ENCODE measurements at regions not wholly inside any gene's neighbourhood (a gene's known extent, or its start where the extent isn't known, plus 50 kb on each side); places are given as distances from the start of the nearest gene placed in this dataset.

DNA sequence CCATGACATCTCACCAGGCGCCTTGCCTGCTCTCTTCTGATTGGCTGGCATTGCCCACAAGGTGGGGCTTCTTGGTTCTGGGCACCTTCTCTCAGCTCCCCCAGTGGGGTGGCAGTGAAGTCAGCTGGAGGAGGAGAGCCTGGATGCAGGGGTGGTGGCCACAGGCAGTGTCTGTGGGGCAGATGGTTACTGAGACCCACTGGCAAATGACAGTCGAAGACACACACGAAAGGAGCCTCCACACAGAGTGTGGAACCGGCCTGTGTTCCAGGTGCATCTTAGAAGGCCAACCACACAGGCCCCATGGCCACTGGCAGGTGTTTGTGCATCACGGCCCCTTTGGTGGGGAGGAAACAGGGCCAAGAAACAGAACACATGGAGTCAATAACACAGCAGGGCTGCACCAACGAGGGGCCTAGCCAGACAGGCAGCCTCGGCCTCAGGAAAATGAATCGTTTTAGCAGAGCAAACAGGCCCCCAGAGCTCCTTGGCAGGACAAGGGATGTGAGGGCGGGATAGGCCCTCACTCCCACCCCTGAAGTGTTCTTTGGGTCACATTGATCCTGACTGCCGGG lies 683.4 kb downstream of the TBC1D22A start:
- no peaks in the 10 kb centered on the region for H3K27me3 Mint-ChIP-seq (ENCODE audit: low read depth)
- peaks cover 3 to 11% of the 10 kb centered on the region in 2 donors for H3K9me3 Mint-ChIP-seq
- H3K27ac Mint-ChIP-seq = no peak overlapping the region
- peaks cover 0 to 2% of the 10 kb centered on the region in 2 donors for H3K36me3 Mint-ChIP-seq (ENCODE audit: insufficient read depth in 2 of 2)
- no peak for DNase-seq
- no peaks in the 10 kb centered on the region for H3K4me1 Mint-ChIP-seq (ENCODE audit: low read depth)
- ATAC-seq (replicated peaks in 1 of 2) = no peak
- no peak overlapping the region for H3K4me3 Mint-ChIP-seq

- H3K4me3 Mint-ChIP-seq = no peak overlapping the region
- H3K9me3 Mint-ChIP-seq = peaks cover 3 to 14% of the 10 kb centered on the region in 2 donors
- DNase-seq (no peak), ATAC-seq (replicated peaks in 1 of 2) (no peak)
- no peaks in the 10 kb centered on the region for H3K27me3 Mint-ChIP-seq (ENCODE audit: low read depth)
- no peaks in the 10 kb centered on the region for H3K4me1 Mint-ChIP-seq (ENCODE audit: low read depth)
- H3K36me3 Mint-ChIP-seq (ENCODE audit: insufficient read depth in 2 of 2) = peaks cover 0 to 2% of the 10 kb centered on the region in 2 donors
- H3K27ac Mint-ChIP-seq = no peak overlapping the region
Measured at GRCh38 chr22:47445212-47445611, 682.8 kb downstream of the TBC1D22A start.

GRCh38 chr22:47444746-47445065 lies 682.3 kb downstream of the TBC1D22A start:
- DNase-seq = no peak
- no peaks in the 10 kb centered on the region for H3K4me1 Mint-ChIP-seq (ENCODE audit: low read depth)
- H3K27ac Mint-ChIP-seq = no peak overlapping the region
- H3K9me3 Mint-ChIP-seq = peaks cover 3 to 14% of the 10 kb centered on the region in 2 donors
- peaks cover 0 to 2% of the 10 kb centered on the region in 2 donors for H3K36me3 Mint-ChIP-seq (ENCODE audit: insufficient read depth in 2 of 2)
- no peak for ATAC-seq (replicated peaks in 1 of 2)
- H3K4me3 Mint-ChIP-seq = no peak overlapping the region
- H3K27me3 Mint-ChIP-seq (ENCODE audit: low read depth) = no peaks in the 10 kb centered on the region

DNA sequence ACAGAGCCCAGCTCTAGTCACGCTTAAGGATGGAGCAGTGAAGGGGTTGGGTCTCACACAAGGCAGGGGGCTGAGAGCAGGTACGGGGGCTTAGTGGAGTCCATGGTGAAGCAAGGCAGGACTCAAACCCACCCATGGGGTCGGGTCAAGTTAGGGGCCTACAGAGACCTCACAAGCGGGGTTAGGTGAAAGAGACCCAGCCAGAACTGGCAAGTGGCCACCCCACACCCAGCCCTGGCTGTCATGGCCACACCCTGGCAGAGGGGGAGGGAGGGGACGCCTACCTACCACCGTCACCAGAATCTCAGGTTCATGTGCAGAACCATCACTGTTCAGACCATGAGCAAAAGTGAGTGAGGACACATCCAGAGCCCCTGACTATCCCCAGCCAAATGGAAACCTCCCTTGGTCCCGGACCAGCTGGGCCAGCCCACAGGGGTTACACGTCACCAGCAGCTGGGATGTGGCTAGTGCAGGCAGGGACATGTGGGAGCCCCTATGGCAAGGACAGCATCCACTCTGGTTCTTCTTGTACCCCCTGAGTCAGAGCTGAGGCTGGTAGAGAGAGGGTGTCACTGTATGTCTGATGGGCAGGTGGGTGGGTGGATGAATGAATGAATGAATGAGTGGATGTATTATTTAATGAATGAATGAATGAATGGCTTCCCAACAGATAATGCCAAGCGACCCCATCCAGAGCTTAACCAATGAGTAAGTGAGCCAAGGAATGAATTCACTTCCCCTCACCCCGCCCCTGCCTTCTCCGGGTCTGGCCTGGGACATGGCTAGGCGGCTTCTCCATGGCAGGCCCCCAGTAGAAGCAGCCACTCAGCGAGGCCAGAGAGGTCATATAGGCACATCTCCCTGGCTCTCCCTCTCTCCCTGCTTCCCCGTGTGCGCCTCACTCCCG lies 681.6 kb downstream of the TBC1D22A start:
- no peak overlapping the region for H3K4me3 Mint-ChIP-seq
- peaks cover 3 to 16% of the 10 kb centered on the region in 2 donors for H3K9me3 Mint-ChIP-seq
- no peak for DNase-seq
- no peak overlapping the region for H3K27ac Mint-ChIP-seq
- no peak for ATAC-seq (replicated peaks in 1 of 2)
- no peaks in the 10 kb centered on the region for H3K27me3 Mint-ChIP-seq (ENCODE audit: low read depth)
- no peaks in the 10 kb centered on the region for H3K4me1 Mint-ChIP-seq (ENCODE audit: low read depth)
- peaks cover 0 to 2% of the 10 kb centered on the region in 2 donors for H3K36me3 Mint-ChIP-seq (ENCODE audit: insufficient read depth in 2 of 2)

GRCh38 chr22:47442821-47443220 lies 680.4 kb downstream of the TBC1D22A start:
- Mint-ChIP-seq H3K27me3 (ENCODE audit: low read depth) (no peaks in the 10 kb centered on the region), H3K4me1 (ENCODE audit: low read depth) (no peaks in the 10 kb centered on the region), H3K36me3 (ENCODE audit: insufficient read depth in 2 of 2) (peaks cover 0 to 2% of the 10 kb centered on the region in 2 donors), H3K4me3 (no peak overlapping the region), H3K9me3 (peaks cover 5 to 16% of the 10 kb centered on the region in 2 donors), H3K27ac (no peak overlapping the region)
- ATAC-seq (replicated peaks in 1 of 2) = no peak
- no peak for DNase-seq

DNA sequence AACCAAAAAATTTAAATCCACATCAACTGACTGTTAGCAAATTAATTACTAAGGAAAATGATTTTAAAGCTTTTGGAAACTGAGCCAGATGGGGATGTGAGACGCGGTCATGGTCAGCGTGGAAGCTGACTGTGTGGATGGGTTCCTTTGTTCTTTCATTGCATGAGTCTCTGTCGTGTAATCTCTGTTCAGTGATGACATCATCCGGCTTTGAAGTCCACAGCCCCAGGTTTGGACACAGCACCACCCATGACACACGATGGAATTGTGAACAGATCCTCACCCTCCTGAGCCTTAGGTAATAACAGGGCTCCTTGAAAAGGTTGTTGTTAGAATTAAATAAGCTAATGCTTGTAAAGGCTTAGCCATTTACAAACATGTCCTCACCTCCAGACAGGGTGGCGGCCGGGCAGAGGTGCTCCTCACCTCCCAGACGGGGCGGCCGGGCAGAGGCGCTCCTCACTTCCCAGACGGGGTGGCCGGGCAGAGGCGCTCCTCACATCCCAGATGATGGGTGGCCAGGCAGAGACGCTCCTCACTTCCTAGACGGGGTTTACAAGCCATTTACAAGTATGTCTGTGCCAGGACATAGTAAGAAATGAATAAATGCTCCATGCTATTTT lies 677.3 kb downstream of the TBC1D22A start:
- ATAC-seq (replicated peaks in 1 of 2) = no peak
- no peak for DNase-seq
- no peaks in the 10 kb centered on the region for H3K4me1 Mint-ChIP-seq (ENCODE audit: low read depth)
- H3K27ac Mint-ChIP-seq = no peak overlapping the region
- H3K36me3 Mint-ChIP-seq (ENCODE audit: insufficient read depth in 2 of 2) = peaks cover 2 to 3% of the 10 kb centered on the region in 2 donors
- H3K9me3 Mint-ChIP-seq = peaks cover 8 to 13% of the 10 kb centered on the region in 2 donors
- no peak overlapping the region for H3K4me3 Mint-ChIP-seq
- no peaks in the 10 kb centered on the region for H3K27me3 Mint-ChIP-seq (ENCODE audit: low read depth)

DNA sequence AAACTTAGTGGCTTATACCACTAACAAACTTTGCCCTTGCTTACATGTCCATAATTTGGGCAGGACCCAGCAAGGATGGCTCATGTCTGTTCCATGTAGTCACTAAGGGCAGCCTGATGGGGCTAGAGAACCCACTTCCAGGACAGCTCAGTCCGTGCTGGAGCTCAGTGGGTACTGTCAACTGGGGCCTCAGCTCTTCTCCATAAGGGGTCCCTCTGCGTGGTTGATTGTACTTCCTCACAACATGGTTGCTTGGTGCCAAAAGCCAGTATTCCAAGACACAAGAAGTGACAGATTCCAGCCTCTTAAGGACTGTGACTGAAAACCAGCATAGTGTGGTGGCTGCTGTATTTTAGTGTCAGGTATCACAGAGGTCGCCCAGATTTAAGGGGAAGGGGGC lies 675.2 kb downstream of the TBC1D22A start:
- ATAC-seq (replicated peaks in 1 of 2) (no peak), DNase-seq (no peak)
- H3K9me3 Mint-ChIP-seq = peaks cover 7 to 11% of the 10 kb centered on the region in 2 donors
- peaks cover 0 to 3% of the 10 kb centered on the region in 2 donors for H3K36me3 Mint-ChIP-seq (ENCODE audit: insufficient read depth in 2 of 2)
- H3K4me3 Mint-ChIP-seq = no peak overlapping the region
- no peaks in the 10 kb centered on the region for H3K27me3 Mint-ChIP-seq (ENCODE audit: low read depth)
- no peak overlapping the region for H3K27ac Mint-ChIP-seq
- H3K4me1 Mint-ChIP-seq (ENCODE audit: low read depth) = no peaks in the 10 kb centered on the region

GRCh38 chr22:47437110-47437509 lies 674.7 kb downstream of the TBC1D22A start:
- DNase-seq (no peak), ATAC-seq (replicated peaks in 1 of 2) (no peak)
- Mint-ChIP-seq H3K27me3 (ENCODE audit: low read depth) (no peaks in the 10 kb centered on the region), H3K4me3 (no peak overlapping the region), H3K27ac (no peak overlapping the region), H3K4me1 (ENCODE audit: low read depth) (no peaks in the 10 kb centered on the region), H3K36me3 (ENCODE audit: insufficient read depth in 2 of 2) (peaks cover 0 to 3% of the 10 kb centered on the region in 2 donors), H3K9me3 (peaks cover 7 to 11% of the 10 kb centered on the region in 2 donors)

GRCh38 chr22:47435826-47436225 lies 673.4 kb downstream of the TBC1D22A start:
- Mint-ChIP-seq H3K4me1 (ENCODE audit: low read depth) (no peaks in the 10 kb centered on the region), H3K27me3 (ENCODE audit: low read depth) (no peaks in the 10 kb centered on the region), H3K4me3 (no peak overlapping the region), H3K9me3 (peaks cover 5 to 7% of the 10 kb centered on the region in 2 donors), H3K36me3 (ENCODE audit: insufficient read depth in 2 of 2) (peaks cover 0 to 3% of the 10 kb centered on the region in 2 donors), H3K27ac (no peak overlapping the region)
- ATAC-seq (replicated peaks in 1 of 2) (no peak), DNase-seq (no peak)

DNA sequence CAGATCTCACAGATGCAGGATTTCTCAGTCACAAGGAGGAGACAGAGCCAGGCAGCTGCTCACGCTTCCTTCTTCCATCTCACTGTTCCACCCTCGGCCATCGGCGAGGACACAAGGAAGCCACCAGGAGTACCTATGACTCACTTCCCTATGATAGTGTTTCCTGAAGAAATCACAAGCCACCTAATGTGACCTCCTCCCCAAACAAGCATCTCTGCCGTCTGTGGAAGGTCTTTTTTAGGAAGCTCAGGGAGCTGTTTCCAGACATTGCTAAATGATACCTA lies 672.7 kb downstream of the TBC1D22A start:
- Mint-ChIP-seq H3K9me3 (peaks cover 5% of the 10 kb centered on the region in 2 donors), H3K27ac (no peak overlapping the region), H3K27me3 (ENCODE audit: low read depth) (no peaks in the 10 kb centered on the region), H3K4me1 (ENCODE audit: low read depth) (no peaks in the 10 kb centered on the region), H3K36me3 (ENCODE audit: insufficient read depth in 2 of 2) (peaks cover 0 to 3% of the 10 kb centered on the region in 2 donors), H3K4me3 (no peak overlapping the region)
- DNase-seq = no peak
- no peak for ATAC-seq (replicated peaks in 1 of 2)

DNA sequence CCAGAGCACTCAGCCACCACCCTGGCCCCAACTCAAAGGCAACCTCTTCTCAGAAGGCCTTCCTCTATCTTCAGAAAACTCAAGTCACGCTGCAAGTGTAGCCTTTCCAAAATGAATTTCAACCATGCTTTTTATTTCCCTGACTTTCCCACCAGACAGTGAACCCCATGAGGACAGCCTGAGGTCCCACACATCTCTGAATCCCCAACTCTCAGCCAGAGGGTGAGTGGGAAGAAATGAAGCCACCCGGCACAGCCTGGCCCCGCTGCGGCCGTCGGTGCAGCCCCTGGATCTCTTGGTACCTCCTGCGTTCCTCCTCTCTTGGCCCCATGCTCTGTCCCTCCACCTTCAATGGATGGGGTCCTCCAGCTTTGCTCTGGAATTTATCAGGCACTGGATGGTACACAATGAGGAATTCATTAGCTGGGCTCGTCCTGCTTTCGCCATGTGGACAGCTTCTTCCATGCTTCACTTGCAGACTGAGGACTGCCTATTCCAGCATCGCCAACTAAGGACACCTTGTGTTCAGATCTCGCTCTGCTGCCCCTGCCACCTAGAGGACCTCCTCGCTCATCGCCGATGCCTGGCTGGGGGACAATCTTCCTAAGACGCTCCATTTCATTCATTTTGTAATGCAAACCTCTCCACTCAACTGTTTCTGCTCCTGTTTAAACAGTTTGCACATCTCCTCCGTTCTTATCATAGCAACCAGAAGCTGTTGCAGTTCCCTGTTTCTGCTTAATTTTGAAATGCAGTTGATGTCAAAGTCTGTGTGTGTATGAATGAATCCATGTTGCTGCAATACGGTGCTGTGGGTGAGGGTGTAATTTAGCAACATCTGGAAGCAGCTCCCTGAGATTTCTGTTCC lies 672.1 kb downstream of the TBC1D22A start:
- DNase-seq = no peak

GRCh38 chr22:47433627-47434026 lies 671.2 kb downstream of the TBC1D22A start:
- H3K27me3 Mint-ChIP-seq (ENCODE audit: low read depth) = no peaks in the 10 kb centered on the region
- peaks cover 0 to 3% of the 10 kb centered on the region in 2 donors for H3K36me3 Mint-ChIP-seq (ENCODE audit: insufficient read depth in 2 of 2)
- no peak overlapping the region for H3K27ac Mint-ChIP-seq
- peaks cover 2 to 5% of the 10 kb centered on the region in 2 donors for H3K9me3 Mint-ChIP-seq
- H3K4me1 Mint-ChIP-seq (ENCODE audit: low read depth) = no peaks in the 10 kb centered on the region
- DNase-seq (no peak), ATAC-seq (replicated peaks in 1 of 2) (no peak)
- no peak overlapping the region for H3K4me3 Mint-ChIP-seq

More for the DNA sequence above, 672.1 kb downstream of the TBC1D22A start:
- Mint-ChIP-seq H3K27ac (no peak overlapping the region), H3K36me3 (ENCODE audit: insufficient read depth in 2 of 2) (peaks cover 0 to 3% of the 10 kb centered on the region in 2 donors), H3K4me3 (no peak overlapping the region), H3K4me1 (ENCODE audit: low read depth) (no peaks in the 10 kb centered on the region), H3K27me3 (ENCODE audit: low read depth) (no peaks in the 10 kb centered on the region), H3K9me3 (peaks cover 5% of the 10 kb centered on the region in 2 donors)
- ATAC-seq (replicated peaks in 1 of 2) = no peak

DNA sequence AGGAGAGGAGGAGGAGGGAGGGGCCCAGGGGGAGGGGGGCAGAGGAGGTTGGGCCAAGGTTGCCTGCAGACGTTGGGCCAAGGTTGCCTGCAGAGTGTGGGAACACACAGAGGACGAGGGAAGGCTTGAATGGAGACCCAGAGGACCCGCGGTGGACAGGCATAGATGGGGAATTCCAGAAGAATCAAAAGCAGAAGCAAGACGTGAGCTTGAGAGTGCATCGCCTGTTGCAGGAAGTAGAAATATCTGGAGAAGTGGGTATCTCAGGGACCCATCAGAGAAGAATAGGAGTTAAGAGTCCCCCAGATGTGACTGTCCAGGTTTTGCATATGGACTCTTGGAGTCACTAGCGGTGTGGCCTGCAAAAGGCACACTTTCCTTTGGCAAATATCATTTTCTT lies 670.2 kb downstream of the TBC1D22A start:
- peaks cover 2 to 3% of the 10 kb centered on the region in 2 donors for H3K9me3 Mint-ChIP-seq
- H3K4me3 Mint-ChIP-seq = no peak overlapping the region
- no peaks in the 10 kb centered on the region for H3K4me1 Mint-ChIP-seq (ENCODE audit: low read depth)
- no peak for DNase-seq
- H3K27ac Mint-ChIP-seq = no peak overlapping the region
- H3K36me3 Mint-ChIP-seq (ENCODE audit: insufficient read depth in 2 of 2) = peaks cover 0 to 3% of the 10 kb centered on the region in 2 donors
- no peak for ATAC-seq (replicated peaks in 1 of 2)
- no peaks in the 10 kb centered on the region for H3K27me3 Mint-ChIP-seq (ENCODE audit: low read depth)
